HuH-7.5 (cell line): ENCODE measurements at regions not wholly inside any gene's neighbourhood (a gene's known extent, or its start where the extent isn't known, plus 50 kb on each side); places are given as distances from the start of the nearest gene placed in this dataset.
"Not testable (repeated sequence)": the region's sequence is repeated elsewhere in the genome, so short reads cannot be mapped to it uniquely, and the experiment has no call there.

Source experiments
- DNase-seq: peaks from one replicate; pipeline ENCODE4 v3.0.0; 2011; ENCODE audit warnings: low spot score

DNA sequence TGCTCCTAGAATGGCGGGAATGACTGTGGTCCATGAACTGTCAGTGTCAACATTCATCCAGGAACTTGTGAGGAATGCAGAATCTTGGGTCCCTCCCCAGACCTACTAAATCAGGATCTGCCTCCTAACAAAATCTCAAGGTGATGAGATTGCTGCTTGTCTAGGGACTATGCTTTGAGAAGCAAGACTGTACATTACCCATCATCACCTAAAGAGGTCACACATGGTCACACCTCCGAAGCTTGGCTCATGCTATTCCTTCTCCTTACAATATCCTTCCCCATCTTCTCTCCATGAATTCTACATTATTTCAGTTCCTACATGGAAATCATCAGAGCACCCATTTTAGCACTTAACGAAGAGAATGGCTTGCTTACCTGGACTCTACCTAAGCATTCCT lies 102.3 kb upstream of the JARID2 start:
- DNase-seq: no peak

DNA sequence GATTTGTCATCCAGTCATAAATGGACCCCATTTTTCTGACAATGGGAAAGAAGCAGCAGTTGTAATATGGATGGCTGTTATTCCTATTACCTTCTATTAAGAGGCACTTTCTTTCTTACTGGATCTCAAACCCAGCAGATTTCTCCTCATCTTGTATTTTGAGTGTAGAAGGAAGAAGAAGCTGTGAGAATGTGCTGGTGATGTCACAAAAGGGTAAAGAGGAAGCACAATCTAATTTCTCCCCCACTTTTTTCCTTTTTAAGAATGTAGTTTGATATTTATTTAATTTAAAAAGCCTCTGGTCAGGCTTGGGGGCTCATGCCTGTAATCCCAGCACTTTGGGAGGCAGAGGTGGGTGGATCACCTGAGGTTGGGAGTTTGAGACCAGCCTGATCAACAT lies 100.0 kb upstream of the JARID2 start:
- no peak for DNase-seq

DNA sequence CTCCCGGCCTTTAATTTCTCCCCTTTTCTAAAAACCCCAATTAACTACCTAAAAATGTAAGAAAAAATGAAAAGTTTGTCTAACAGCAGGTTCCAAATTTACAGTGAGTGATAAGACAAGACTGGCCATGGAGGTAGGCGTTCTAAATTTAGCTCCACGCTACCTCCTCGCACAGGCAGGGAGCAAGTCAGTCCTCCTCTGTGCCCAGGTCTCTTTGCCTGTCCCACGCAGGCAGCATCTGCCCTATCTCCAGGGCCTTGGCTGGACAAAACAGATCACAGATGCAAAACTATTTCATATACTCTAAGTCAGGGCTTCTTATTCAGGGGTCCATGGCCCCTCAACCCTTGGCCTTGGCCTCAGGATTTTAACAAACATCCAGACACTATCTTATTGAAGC lies 98.0 kb upstream of the JARID2 start:
- no peak for DNase-seq

DNA sequence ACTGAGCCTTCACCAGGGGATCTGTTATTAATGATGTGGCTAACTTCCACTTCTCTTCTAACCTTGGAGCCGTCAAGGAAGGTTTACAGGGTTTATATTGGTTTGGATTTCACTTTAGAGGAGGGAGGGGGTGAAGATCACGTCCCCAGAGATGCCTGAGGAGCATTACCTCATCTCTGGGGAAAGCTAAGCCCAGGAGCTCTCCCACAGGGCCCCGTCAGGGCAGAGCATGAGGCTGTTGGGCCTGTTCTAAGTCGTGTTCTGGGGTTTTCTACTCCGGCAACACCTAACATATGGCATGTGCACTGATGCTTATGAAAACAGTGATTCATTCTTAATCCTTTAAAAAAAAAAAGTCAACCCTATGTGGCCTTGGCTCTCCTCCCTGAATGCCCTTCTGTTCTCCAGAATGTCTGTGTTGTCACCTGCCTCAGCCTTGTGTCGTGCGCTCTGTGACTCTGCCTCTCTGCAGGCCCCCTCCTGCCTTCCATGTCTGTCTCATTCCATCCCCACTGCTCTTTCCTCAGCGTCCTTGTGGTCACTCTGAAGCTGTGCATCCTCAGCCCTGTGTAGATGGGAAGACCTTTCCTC lies 97.4 kb upstream of the JARID2 start:
- no peak for DNase-seq

DNA sequence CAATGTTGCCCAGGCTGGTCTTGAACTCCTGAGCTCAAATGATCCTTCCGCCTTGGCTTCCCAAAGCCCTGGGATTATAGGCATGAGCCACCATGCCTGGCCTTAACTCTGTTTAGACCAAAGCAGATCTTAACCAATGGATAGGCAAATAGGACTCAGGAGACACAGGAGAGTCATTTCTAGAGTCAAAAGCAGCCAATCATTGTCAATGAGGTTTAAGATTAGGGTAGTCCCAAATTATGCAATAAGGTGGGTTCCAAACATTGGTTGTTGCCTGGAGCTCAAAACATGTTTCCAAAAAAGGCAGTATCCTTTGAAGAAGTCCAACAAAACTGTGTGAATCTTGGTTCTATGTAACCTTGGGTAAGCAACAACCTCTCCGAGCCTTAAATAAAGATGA lies 95.7 kb upstream of the JARID2 start:
- DNase-seq: no peak

DNA sequence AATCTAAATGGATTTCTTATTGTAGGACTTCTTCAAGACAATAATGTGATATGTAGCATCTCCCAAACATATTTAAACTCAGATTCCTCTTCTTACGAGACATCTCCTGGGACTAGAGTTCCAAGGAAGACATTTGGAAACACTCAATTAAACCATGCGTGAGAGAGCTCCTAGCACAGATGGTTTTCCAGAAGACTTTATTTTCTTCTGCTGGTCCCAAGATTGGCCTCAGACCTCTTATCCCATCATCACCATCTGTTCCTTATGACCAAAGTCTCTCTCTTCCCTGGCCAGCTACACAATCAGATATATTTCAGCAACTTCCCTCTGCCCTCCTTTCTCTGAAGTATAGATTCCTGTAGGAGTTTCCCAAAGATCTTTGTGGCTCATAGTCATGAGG lies 93.2 kb upstream of the JARID2 start:
- DNase-seq: no peak

DNA sequence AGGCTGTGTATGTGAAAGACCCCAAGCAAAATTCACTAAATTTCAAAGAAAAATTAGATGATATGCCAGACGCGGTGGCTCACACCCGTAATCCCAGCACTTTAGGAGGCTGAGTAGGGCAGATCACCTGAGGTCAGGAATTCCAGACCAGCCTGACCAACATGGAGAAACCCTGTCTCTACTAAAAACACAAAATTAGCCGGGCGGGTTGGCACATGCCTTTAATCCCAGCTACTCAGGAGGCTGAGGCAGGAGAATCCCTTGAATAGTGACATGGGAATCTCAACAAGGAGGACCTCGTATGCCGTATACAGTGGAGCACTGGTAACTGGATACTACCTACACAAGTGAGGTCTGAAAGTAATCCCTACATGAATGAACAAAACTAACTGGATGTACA lies 92.7 kb upstream of the JARID2 start:
- no peak for DNase-seq

DNA sequence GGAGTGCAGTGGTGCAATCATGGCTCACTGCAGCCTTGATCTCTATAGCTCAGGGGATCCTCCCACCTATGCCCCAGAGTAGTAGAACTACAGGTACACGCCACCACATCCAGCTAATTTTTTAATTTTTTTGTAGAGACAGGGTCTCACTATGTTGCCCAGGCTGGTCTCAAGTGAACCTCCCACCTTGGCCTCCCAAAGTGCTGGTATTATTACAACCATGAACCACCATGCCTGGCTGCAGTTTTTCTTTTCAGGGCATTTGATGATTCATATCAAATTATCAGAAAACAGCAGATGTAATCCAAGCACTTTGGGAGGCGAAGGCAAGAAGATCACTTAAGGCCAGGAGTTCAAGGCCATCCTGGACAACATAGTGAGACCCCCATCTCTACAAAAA lies 88.4 kb upstream of the JARID2 start:
- no peak for DNase-seq

DNA sequence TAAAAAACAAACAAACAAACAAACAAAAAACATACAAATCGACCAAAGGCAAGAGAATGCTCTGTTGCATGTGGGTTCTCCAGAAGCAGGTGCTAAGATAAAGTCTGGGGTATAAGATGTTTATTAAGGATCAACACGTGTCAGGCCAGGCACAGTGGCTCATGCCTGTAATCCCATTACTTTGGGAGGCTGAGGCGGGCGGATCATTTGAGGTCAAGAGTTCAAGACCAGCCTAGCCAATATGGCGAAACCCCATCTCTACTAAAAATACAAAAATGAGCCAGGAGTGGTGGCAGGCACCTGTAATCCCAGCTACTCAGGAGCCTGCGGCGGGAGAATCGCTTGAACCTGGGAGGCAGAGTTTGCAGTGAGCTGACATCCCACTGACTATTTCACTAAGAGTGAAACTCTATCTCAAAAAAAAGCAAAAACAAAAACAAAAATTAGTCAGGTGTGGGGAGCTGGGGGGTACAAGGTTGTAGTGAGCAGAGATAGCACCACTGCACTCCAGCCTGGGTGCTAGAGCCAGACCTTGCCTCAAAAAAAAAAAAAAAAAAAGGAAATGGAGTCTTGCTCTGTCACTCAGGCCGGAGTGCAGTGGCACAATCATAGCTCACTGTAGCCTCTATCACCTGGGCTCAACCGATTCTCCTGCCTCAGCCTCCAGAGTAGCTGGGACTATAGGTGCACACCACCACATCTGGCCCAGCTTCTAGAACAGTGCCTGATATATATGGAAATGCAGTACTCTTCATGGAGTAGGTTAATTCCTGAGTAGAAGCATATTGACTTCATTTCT lies 86.8 kb upstream of the JARID2 start:
- no peak for DNase-seq

DNA sequence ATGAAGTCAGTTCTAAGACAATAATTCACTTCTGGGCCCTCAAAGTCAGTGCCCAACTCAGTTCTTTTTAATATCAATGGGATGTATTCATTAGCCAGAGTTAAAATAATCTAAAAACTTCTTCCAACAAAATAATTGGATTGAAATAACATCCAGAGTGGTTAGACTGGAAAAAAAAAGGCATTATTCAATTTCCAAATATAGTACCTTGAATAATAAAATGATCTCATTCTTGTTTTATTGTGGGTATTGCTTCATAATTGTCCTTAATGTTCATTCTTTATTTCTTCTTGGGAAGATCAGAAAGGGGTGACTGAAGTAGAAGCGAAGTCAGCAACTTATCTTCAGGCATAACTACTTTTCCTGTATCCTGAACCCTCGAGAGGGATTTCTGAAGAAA lies 85.1 kb upstream of the JARID2 start:
- no peak for DNase-seq

DNA sequence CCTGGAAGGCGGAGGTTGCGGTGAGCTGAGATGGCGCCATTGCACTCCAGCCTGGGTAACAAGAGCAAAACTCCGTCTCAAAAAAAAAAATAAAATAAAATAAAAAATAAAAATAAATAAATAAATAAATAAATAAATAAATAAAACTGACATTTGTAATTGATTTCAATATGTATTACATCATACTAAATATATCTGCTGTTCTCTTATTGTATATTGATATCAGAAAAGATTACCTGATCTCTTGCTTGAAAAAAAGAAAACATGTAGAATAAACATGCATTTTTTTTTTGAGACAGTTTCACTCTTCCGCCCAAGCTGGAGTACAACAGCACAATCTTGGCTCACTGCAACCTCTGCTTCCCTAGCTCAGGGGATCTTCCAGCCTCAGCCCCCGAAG lies 81.0 kb upstream of the JARID2 start:
- not testable (repeated sequence) for DNase-seq

DNA sequence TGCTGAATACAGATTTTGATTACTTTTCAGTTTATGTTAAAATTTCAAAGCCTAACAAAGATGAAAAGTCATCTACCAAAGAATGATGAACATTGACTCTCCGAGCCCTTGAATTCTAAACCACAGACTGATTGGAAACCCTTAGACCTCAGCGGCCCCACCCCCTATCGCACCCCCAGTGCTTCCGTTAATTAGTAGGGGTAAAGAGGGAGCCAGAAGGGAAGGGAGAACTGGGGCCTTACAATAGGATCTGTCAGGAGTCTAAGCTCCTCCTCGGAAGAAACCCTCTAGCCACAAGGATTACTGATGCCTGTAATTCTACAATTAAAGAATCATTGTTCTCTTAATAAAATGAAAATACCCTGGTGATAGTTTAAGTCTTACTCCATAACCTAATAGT lies 79.7 kb upstream of the JARID2 start:
- DNase-seq: no peak

DNA sequence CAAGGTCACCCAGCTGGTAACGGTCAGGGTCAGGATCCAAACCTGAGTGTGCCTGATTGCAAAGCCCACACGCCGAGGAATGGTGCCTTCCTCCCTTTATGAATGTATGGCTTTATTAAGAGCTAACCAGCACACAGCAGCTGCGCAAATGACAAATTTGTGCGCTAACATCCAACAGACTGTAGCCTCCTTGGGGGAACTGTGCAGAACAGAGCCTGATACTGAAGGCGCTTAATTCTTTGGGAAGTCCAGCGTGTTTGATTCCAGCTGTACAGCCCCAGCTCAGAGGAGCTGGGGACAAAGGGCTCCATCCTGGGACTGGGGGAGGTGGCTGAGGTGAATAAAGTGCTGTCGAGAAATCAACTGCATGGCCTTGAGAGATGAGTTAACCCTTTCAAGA lies 75.7 kb upstream of the JARID2 start:
- no peak for DNase-seq

DNA sequence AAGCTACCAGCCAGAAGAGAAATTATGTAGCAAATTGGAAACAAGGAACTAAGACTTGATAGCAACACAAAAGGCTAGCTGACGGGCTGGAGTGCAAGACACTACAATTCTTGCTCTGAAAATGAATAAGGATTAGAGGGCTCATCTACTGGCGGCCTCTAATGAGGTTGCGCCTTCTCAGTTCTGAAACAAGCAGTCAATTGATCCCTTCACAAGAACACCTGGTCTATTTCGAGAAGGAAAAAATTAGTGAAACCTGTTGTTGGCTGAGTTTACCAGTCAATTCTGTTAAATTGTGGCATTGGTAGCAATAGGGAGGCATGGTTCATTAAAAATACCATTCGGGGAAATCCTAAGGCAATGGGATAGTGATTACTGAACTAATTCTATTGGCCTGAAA lies 74.8 kb upstream of the JARID2 start:
- DNase-seq: no peak

DNA sequence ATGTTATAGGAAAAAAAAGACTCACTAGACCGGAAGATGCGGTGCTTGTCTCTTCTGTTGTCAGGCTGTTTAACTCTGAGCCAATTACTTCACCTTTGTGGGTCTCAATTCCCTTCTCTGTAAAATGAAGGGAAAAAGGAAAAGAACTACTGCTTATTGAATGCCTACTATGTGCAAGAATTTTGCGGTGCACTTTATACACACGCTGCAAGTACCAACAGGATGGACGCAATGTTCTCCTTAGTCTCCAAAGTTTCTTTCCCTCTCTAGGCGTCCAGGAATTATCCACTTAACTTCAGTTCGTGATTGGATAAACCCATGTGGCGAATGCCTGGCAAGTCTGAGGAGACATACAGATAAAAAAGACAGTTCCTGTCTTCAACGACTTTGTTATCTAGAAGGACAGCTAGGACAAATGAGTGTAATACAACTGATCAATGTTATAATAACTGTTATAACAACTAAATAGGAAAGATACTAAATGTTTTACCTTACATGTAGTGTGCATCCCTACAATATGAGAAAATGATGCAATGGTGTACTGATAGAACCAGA lies 69.0 kb upstream of the JARID2 start:
- no peak for DNase-seq

DNA sequence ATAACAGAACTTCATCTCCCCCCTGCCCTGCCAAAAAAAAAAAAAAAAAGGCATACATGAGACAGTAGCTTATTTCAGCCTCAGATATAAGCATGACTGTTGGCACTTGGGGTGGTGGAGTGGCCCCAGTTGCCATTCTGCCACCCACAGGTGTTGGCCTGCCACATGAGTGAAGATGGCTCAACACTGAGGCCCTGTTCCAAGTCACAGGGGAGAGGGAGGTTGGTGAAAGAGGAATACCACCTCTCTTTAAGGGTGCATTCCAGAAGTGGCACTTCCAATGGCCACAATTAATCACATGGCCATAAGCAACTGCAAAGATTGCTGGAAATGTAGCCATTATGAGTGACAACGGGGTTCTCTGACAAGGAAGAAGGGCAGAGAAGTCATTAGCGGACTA lies 61.9 kb upstream of the JARID2 start:
- no peak for DNase-seq

DNA sequence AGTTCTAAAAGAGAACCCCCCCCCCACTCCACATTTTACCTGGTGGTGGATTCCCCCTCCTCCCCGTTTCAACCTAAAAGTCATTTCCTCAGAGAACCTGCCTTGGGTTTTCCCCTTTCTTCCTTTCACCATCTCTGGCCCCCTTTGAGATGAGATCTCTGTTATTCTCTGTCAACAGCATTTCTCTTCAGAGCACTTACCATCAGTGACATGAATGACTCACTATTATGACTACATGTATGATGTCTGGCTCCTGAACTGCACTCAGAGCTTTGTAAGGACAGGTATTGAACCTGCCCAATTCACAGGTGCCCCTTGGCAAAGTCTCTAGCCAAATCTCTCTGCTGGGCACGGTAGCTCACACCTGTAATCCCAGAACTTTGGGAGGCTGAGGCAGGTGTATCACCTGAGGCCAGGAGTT lies 61.4 kb upstream of the JARID2 start:
- no peak for DNase-seq

DNA sequence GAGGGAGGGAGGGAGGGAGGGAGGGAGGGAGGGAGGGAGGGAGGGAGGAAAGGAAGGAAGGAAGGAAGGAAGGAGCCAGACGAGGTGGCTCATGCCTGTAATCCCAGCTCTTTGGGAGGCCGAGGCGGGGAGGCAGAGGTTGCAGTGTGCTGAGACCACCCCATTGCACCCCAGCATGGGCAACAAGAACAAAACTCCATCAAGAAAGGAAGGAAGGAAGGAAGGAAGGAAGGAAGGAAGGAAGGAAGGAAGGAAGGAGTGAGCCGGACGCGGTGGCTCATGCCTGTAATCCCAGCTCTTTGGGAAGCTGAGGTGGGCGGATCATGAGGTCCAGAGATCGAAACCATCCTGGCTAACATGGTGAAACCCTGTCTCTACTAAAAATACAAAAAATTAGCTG lies 60.8 kb upstream of the JARID2 start:
- not testable (repeated sequence) for DNase-seq

DNA sequence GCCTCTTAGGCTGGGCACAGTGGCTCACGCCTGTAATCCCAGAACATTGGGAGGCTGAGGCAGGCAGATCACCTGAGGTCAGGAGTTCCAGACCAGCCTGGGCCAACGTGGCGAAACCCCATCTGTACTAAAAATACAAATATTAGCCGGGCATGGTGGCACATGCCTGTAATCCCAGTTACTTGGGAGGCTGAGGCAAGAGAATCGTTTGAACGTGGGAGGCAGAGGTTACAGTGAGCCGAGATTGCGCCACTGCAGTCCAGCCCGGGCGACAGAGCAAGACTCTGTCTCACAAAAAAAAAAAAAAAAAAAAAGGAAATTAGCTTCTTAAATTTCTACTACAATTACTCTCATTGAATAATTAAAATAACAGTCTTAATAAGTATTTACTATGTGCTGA lies 52.4 kb upstream of the JARID2 start:
- not testable (repeated sequence) for DNase-seq

DNA sequence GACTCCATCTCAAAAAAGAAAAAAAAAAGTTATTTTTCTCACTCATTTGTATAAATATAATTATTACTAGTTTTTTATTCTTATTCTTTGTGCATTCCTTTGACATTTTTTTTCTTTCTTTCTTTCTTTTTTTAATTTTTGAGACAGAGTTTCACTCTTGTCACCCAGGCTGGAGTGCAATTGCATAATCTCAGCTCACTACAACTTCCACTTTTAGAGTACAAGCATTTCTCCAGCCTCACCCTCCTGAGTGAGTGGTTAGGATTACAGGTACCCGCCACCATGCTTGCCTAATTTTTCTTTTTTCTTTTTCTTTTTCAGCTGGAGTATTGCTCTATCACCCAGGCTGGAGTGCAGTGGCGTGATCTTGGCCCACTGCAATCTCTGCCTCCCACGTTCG lies 51.4 kb upstream of the JARID2 start:
- DNase-seq: no peak
